HCT116 (cell line): ENCODE measurements at regions not wholly inside any gene's neighbourhood (a gene's known extent, or its start where the extent isn't known, plus 50 kb on each side); places are given as distances from the start of the nearest gene placed in this dataset.

Source experiments
- ATAC-seq: fragments of 200-7000 bp; cut with Tn5 transposase; 2 replicates; pipeline ENCODE4 v1.9.1; 2020; ENCODE audit warnings: mild to moderate bottlenecking, moderate library complexity
- BruUV-seq: library from RNA; stranded (reverse); fragments of 400-500 nt; replicated peaks from 2 replicates; lab custom pipeline; 2021; lab: Mats Ljungman, UMichigan
- CTCF ChIA-PET: fragments of 300-600 bp; sonication (Branson Sonifier 250); formaldehyde crosslinking; loops from one replicate; lab custom pipeline; 2021; ENCODE audit warnings: antibody characterized with exemption; lab: Charles Lee
- POLR2A ChIA-PET: fragments of 300-600, 350-600 bp; sonication (Branson Sonifier 250); formaldehyde crosslinking; loops from one replicate; lab custom pipeline; 2021; ENCODE audit warnings: antibody characterized with exemption; lab: Charles Lee
- RAD21 ChIA-PET, 2 experiments: fragments of 300-600 bp; sonication (Branson Sonifier 250); formaldehyde crosslinking; loops; one replicate each; lab custom pipeline; 2023; ENCODE audit warnings: low total read pairs in 2 of 2; ENCODE audit not compliant: uncharacterized antibody in 2 of 2, unreplicated experiment in 2 of 2, low non-redundant PET in 1 of 2; lab: Charles Lee
- DNase-seq: peaks from one replicate; pipeline ENCODE4 v3.0.0-alpha.2; 2010; ENCODE audit warnings: low read depth, low spot score
- H2AFZ ChIP-seq: fragments of 200-600 bp; shearing (Covaris generic), sonication (generic); 2 replicates; pipeline ENCODE4 v1.6.1; 2017; ENCODE audit warnings: low read depth, mixed run types, mixed read lengths, antibody characterized with exemption, low read length; ENCODE audit not compliant: poor library complexity, severe bottlenecking
- H3K27ac ChIP-seq: 2 replicates; pipeline ENCODE4 v1.5.1; 2012; ENCODE audit warnings: low read depth, low read length
- H3K27me3 ChIP-seq: fragments of 200-600 bp; sonication (generic); 2 replicates; pipeline ENCODE4 v1.6.1; 2016; ENCODE audit warnings: mixed run types, low read length, mixed read lengths; ENCODE audit not compliant: insufficient read depth
- H3K36me3 ChIP-seq, 2 experiments: fragments of 200-500 bp in 1 of 2; fragments of 200-600 bp in 1 of 2; sonication (Bioruptor generic) in 1 of 2; sonication (generic) in 1 of 2; 2 replicates each; pipeline versions ENCODE4 v1.5.1 to v1.6.1; 2014 to 2016; ENCODE audit warnings: low read length in 2 of 2, inconsistent platforms in 1 of 2, mixed read lengths in 1 of 2, mixed run types in 1 of 2; ENCODE audit not compliant: insufficient read depth in 2 of 2, control insufficient read depth in 1 of 2
- H3K4me1 ChIP-seq, 2 experiments: fragments of 200-600 bp in 1 of 2; sonication (generic) in 1 of 2; 2 replicates each; pipeline versions ENCODE4 v1.5.1 to v1.6.1; 2012 to 2017; ENCODE audit warnings: low read length in 2 of 2, inconsistent platforms in 1 of 2, mild to moderate bottlenecking in 1 of 2, mixed read lengths in 1 of 2, mixed run types in 1 of 2, moderate library complexity in 1 of 2; ENCODE audit not compliant: insufficient read depth in 2 of 2, control insufficient read depth in 1 of 2
- H3K4me2 ChIP-seq: fragments of 200-600 bp; sonication (generic); 2 replicates; pipeline ENCODE4 v1.6.1; 2017; ENCODE audit warnings: mixed run types, low read length, mixed read lengths
- H3K4me3 ChIP-seq, 2 experiments: fragments of 200-600 bp in 1 of 2; sonication (generic) in 1 of 2; replicated peaks in 1 of 2; 2 replicates each; pipeline ENCODE4 v1.5.1; 2011 to 2016; ENCODE audit warnings: low read length in 2 of 2, control low read depth in 1 of 2, low read depth in 1 of 2, mild to moderate bottlenecking in 1 of 2, mixed read lengths in 1 of 2, mixed run types in 1 of 2
- H3K79me2 ChIP-seq: fragments of 200-600 bp; sonication (generic); 2 replicates; pipeline ENCODE4 v1.6.1; 2017; ENCODE audit warnings: mild to moderate bottlenecking, mixed run types, low read length, moderate library complexity, mixed read lengths; ENCODE audit not compliant: insufficient read depth
- H3K9ac ChIP-seq: fragments of 200-600 bp; sonication (generic); 2 replicates; pipeline ENCODE4 v1.6.1; 2016; ENCODE audit warnings: low read length, mixed read lengths
- H3K9me2 ChIP-seq: fragments of 200-600 bp; sonication (generic), shearing (Covaris generic); 2 replicates; pipeline ENCODE4 v1.6.1; 2017; ENCODE audit warnings: mixed run types, mild to moderate bottlenecking, moderate library complexity; ENCODE audit not compliant: insufficient read depth
- H3K9me3 ChIP-seq, 2 experiments: fragments of 200-500 bp in 1 of 2; fragments of 200-600 bp in 1 of 2; sonication (Bioruptor generic) in 1 of 2; sonication (generic) in 1 of 2; 2 replicates each; pipeline ENCODE4 v1.6.1; 2014 to 2017; ENCODE audit warnings: low read length in 2 of 2, mixed read lengths in 2 of 2, inconsistent platforms in 1 of 2, low read depth in 1 of 2, mild to moderate bottlenecking in 1 of 2, mixed run types in 1 of 2, moderate library complexity in 1 of 2; ENCODE audit not compliant: control insufficient read depth in 1 of 2, insufficient read depth in 1 of 2
- H4K20me1 ChIP-seq: fragments of 200-600 bp; sonication (generic), shearing (Covaris generic); 2 replicates; pipeline ENCODE4 v1.6.1; 2017; ENCODE audit warnings: mixed run types, mild to moderate bottlenecking, moderate library complexity; ENCODE audit not compliant: insufficient read depth
- CBX3 ChIP-seq: IDR thresholded peaks from 2 replicates; pipeline ENCODE4 v1.6.1; 2012; ENCODE audit warnings: low read depth
- EGR1 ChIP-seq: IDR thresholded peaks from 2 replicates; pipeline ENCODE4 v1.6.1; 2012; ENCODE audit warnings: low read depth
- ELF1 ChIP-seq: IDR thresholded peaks from 2 replicates; pipeline ENCODE4 v1.6.1; 2012; ENCODE audit warnings: low read depth, borderline replicate concordance
- EZH2phosphoT487 ChIP-seq: fragments of 200-600 bp; IDR thresholded peaks from 2 replicates; pipeline ENCODE4 v1.6.1; 2018; ENCODE audit warnings: antibody characterized with exemption, borderline replicate concordance
- POLR2AphosphoS5 ChIP-seq: IDR thresholded peaks from 2 replicates; pipeline ENCODE4 v1.6.1; 2011; ENCODE audit warnings: mild to moderate bottlenecking, low read depth, low read length, moderate library complexity
- SRF ChIP-seq: IDR thresholded peaks from 2 replicates; pipeline ENCODE4 v1.6.1; 2012; ENCODE audit warnings: low read depth
- TCF7L2 ChIP-seq: IDR thresholded peaks from 2 replicates; pipeline ENCODE4 v1.7.0; 2011; ENCODE audit warnings: borderline replicate concordance, inconsistent platforms; ENCODE audit not compliant: insufficient read depth, insufficient read length; ENCODE audit errors: extremely low read depth
- YY1 ChIP-seq: IDR thresholded peaks from 2 replicates; pipeline ENCODE4 v1.6.1; 2011; ENCODE audit warnings: low read length, low read depth, moderate library complexity, mild to moderate bottlenecking; ENCODE audit not compliant: insufficient replicate concordance; ENCODE audit errors: extremely low read depth
- ZFX ChIP-seq: fragments of 450-650 bp; IDR thresholded peaks from 2 replicates; pipeline ENCODE4 v1.6.1; 2017
- intact Hi-C: fragments of 100-400 bp; cut with micrococcal nuclease; formaldehyde crosslinking; loops from 2 replicates; pipeline ENCODE4 v1.10.0; 2022

DNA sequence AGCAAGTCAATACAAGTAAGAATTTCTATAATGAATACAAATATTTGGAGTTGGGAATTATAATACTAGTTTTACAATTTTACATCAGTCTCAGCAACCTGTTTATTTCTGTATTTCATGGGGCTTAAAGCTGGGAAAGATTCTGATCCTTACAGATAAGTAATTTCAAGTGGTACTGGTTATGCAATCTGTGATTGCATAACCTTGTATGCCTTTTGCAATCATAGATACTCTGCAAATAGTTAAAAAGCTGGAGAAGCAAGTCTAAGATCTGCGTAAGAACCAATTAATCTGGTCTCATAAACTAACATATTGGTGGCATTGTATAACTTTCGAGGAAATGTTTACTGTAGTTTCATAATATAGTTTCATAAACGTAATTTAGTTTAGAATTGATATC is 198.3 kb upstream of the PGR start:
- no peak for TF ChIP-seq YY1
- TF ChIP-seq, all 23 proteins: peak for 0
- Histone ChIP-seq H3K27me3 (peaks cover 22% of the 10 kb centered on the region), H3K4me2 (no peak overlapping the region), H3K79me2 (no peaks in the 10 kb centered on the region), H2AFZ (no peak overlapping the region), H3K4me1 (no peaks in the 10 kb centered on the region), H3K4me3 (no peak overlapping the region), H3K36me3 (no peaks in the 10 kb centered on the region), H3K27ac (no peak overlapping the region), H3K9me2 (no peaks in the 10 kb centered on the region), H3K9ac (no peak overlapping the region), H3K9me3 (no peaks in the 10 kb centered on the region), H4K20me1 (no peaks in the 10 kb centered on the region)
- ATAC-seq, result no peak
- BruUV-seq, result no TSS peak
- intact Hi-C loops, result no loop called here
- ChIA-PET POLR2A (no interaction called here), RAD21 (no interaction called here), CTCF (no interaction called here)
- DNase-seq, result no peak

DNA sequence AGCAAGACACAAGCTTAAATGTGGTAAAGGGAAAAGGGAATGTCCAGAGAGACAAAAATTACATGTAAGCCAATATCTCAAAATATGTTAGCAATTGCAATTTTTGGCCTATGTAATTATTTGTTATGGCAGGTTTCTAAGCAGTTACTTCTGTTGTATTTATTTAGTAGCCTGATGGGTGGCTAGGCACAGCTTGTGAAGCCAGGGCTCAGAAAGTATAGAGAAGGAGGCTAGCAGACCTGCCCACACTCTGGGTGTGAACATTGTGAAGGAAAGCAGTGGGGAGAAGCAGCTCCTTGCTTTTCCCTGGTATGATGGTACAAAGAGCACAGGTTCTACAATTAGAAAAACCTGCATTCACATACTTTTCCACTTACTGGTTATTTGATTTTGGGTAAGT is 196.5 kb upstream of the PGR start:
- no peak overlapping the region for H3K9ac ChIP-seq
- H3K9me2 ChIP-seq, result no peaks in the 10 kb centered on the region
- TF ChIP-seq EZH2phosphoT487, result no peak
- TF ChIP-seq SRF, result no peak
- no peak for TF ChIP-seq ELF1
- TF ChIP-seq EGR1, result no peak
- TF ChIP-seq YY1, result no peak
- TF ChIP-seq TCF7L2, result no peak
- TF ChIP-seq ZFX, result no peak
- no peak for TF ChIP-seq CBX3
- no peak for TF ChIP-seq POLR2AphosphoS5
- TF ChIP-seq, all 23 proteins: peak for 0
- no peak overlapping the region for H2AFZ ChIP-seq
- peaks cover 15% of the 10 kb centered on the region for H3K27me3 ChIP-seq
- intact Hi-C loops, result no loop called here
- no TSS peak for BruUV-seq
- ATAC-seq (no peak), DNase-seq (no peak)
- ChIA-PET POLR2A (no interaction called here), CTCF (no interaction called here), RAD21 (no interaction called here)
- no peak overlapping the region for H3K4me2 ChIP-seq
- H3K36me3 ChIP-seq, result no peaks in the 10 kb centered on the region
- no peaks in the 10 kb centered on the region for H4K20me1 ChIP-seq
- no peaks in the 10 kb centered on the region for H3K4me1 ChIP-seq
- H3K27ac ChIP-seq, result no peak overlapping the region
- no peaks in the 10 kb centered on the region for H3K9me3 ChIP-seq
- H3K79me2 ChIP-seq, result no peaks in the 10 kb centered on the region
- H3K4me3 ChIP-seq, result no peak overlapping the region
